ENCODE measurements at regions not wholly inside any gene's neighbourhood (a gene's known extent, or its start where the extent isn't known, plus 50 kb on each side); places are given as distances from the start of the nearest gene placed in this dataset.

DNA sequence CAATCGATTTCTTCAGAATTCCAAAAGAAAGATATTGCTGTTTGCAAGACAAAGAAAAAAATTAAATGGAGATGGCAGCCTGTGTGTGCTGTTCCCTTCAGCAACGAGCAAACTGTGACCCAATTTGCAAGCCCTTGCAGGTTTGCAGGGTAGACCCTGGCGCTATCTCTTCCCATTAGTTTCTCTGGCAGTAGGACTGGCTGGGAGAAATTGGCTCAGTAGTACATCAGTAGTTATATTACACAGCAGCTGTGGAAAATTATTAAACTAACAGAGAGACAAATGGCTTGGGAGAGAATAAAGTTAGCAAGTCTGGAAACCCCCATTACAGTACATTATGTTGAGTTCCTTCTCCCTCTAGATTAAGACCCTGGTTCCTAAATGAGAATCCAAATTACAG is 116.4 kb upstream of the ITGB1 start:
- no peaks in the 10 kb centered on the region for H3K36me3 ChIP-seq
- H3K4me2 ChIP-seq: no peak overlapping the region
- no peaks in the 10 kb centered on the region for H4K20me1 ChIP-seq
- no peak overlapping the region for H3K9ac ChIP-seq
- H3K4me1 ChIP-seq: no peaks in the 10 kb centered on the region
- no peak overlapping the region for H3K4me3 ChIP-seq
- no peaks in the 10 kb centered on the region for H3K27me3 ChIP-seq
- no peak overlapping the region for H3K27ac ChIP-seq
- no peak for TF ChIP-seq Cebpa-rat (IDR thresholded peaks at IDR 0.05)
- no peaks in the 10 kb centered on the region for H3K9me3 ChIP-seq

DNA sequence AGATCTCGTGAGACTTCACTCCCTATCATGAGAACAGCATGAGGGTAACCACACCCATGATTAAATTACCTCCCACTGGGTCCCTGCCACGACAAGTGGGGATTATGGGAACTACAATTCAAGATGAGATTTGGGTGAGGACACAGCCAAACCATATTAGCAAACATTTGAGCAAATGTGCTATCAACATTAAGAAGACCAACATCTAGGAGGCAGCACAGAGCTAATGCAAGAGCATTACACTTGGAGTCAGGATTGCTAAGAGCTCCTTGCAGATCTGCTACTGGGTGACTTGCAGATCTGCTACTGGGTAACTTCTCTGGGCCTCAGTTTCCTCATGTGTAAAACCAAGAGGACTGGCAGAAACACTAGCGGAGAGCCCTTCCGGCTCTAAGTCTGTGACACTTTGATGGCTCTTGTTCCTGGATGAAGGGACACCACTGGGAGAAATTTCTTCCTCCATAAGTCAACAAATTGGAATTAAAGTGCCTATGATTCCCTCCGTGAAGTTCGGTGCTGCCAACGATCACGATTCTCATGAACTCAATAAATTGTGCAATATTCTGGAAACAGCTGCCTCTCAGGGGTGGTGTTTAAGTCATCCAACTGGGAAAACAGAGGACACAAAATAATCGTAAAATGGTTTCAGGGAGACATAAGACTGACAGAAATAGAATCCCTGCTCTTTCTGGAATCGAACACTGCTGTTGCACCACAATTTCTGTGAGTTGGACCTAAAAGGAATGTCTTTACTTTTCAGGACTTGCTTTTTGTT is 115.8 kb upstream of the ITGB1 start:
- Histone ChIP-seq H4K20me1 (no peaks in the 10 kb centered on the region), H3K27me3 (no peaks in the 10 kb centered on the region), H3K4me3 (no peak overlapping the region), H3K4me1 (no peaks in the 10 kb centered on the region), H3K4me2 (no peak overlapping the region), H3K9me3 (no peaks in the 10 kb centered on the region), H3K27ac (no peak overlapping the region), H3K9ac (no peak overlapping the region), H3K36me3 (no peaks in the 10 kb centered on the region)
- TF ChIP-seq Cebpa-rat (IDR thresholded peaks at IDR 0.05): 0 out of 2 replicates have a peak, but pooled peaks have one; percentile 26

DNA sequence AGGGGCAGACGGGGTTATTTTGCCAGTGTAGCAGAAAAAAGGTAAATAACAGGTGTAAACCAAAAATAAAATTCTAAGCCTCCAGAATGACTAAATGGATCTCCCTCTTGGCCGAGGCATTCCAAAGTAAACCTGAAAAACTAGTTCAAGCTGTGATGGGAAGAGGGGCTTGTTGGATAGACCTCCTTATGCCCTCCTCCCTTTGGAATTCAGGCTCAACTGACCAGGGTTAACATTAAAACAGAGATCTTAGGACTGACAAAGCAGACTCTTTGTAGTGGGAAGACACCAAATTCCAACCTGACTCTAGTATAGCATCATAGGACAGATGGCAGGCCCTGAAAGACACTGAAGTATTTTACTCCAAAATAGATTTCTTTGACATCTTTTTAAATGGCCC is 113.8 kb upstream of the ITGB1 start:
- no peak overlapping the region for H3K4me3 ChIP-seq
- H3K27ac ChIP-seq: no peak overlapping the region
- no peaks in the 10 kb centered on the region for H4K20me1 ChIP-seq
- H3K4me2 ChIP-seq: no peak overlapping the region
- no peaks in the 10 kb centered on the region for H3K27me3 ChIP-seq
- no peak for TF ChIP-seq Cebpa-rat (IDR thresholded peaks at IDR 0.05)
- no peaks in the 10 kb centered on the region for H3K9me3 ChIP-seq
- no peaks in the 10 kb centered on the region for H3K36me3 ChIP-seq
- H3K9ac ChIP-seq: no peak overlapping the region
- H3K4me1 ChIP-seq: no peaks in the 10 kb centered on the region

DNA sequence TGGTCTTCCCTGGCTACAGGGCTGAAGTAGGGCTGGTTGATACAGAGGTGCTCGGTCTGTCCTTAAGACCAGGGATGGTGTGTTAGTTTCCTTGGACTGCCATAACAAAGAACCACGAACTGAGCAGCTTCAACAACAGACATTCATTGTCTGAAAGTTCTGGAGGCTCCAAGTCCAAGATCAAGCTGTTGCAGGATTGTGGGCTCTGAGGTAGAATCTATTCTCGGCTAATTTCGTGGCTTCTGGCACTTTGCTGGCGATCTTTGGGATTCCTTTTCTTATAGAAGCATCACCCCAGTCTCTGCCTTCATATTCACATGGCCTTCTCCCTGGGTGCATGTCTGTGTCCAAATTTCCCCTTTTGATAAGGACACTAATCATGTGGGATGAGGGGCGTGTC is 112.1 kb upstream of the ITGB1 start:
- H3K36me3 ChIP-seq: no peaks in the 10 kb centered on the region

DNA sequence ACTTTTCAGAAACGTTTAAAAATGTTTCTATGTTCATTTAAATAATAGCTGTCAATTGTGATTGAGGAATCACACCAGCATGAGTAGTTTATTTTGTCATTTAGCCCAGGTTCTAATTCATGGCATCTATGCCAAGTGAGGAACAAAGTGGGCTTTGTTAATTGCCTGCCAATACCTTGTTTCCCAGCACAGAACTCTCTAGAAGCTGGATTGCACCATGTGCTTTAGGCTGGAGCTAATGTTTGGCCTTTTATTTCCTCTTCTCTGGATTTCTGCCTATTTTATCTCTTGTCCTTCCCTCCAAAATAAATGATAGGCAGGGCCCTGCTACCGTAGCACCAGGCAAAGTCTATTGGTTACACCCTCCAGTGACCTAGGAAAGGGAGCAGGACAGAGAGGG is 109.9 kb upstream of the ITGB1 start:
- no peak for TF ChIP-seq Cebpa-rat (IDR thresholded peaks at IDR 0.05)
- Histone ChIP-seq H3K27me3 (no peaks in the 10 kb centered on the region), H3K9ac (no peak overlapping the region), H3K4me3 (no peak overlapping the region), H3K36me3 (no peaks in the 10 kb centered on the region), H3K27ac (no peak overlapping the region), H4K20me1 (no peaks in the 10 kb centered on the region), H3K9me3 (no peaks in the 10 kb centered on the region), H3K4me2 (no peak overlapping the region), H3K4me1 (no peaks in the 10 kb centered on the region)

More for the DNA sequence above, 112.1 kb upstream of the ITGB1 start:
- no peaks in the 10 kb centered on the region for H3K27me3 ChIP-seq
- no peak overlapping the region for H3K9ac ChIP-seq
- H3K4me1 ChIP-seq: no peaks in the 10 kb centered on the region
- no peaks in the 10 kb centered on the region for H4K20me1 ChIP-seq
- no peak overlapping the region for H3K4me2 ChIP-seq
- H3K9me3 ChIP-seq: no peaks in the 10 kb centered on the region
- H3K27ac ChIP-seq: no peak overlapping the region
- no peak overlapping the region for H3K4me3 ChIP-seq
- no peak for TF ChIP-seq Cebpa-rat (IDR thresholded peaks at IDR 0.05)

DNA sequence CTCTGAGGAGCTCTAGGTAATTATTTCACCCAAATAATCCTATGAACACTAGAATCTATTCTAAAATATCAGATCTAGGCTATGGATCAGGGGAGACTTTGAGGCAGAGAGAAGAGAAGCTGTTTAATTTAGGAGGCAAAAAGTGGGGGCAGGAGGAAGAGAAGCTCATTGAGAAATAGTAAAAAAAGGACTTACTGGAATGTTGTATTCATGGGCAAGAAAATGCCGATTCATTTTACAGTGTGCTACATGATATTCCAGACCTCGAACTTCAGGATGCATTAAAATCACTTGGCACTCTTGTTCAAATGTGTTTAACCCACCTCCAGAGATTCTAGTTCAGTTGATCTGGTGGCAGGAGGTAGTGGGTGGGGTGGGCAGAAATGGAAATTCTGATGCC is 109.5 kb upstream of the ITGB1 start:
- H3K27me3 ChIP-seq: no peaks in the 10 kb centered on the region
- no peak overlapping the region for H3K4me3 ChIP-seq
- no peaks in the 10 kb centered on the region for H3K36me3 ChIP-seq
- H3K9ac ChIP-seq: no peak overlapping the region
- no peaks in the 10 kb centered on the region for H4K20me1 ChIP-seq
- H3K4me1 ChIP-seq: no peaks in the 10 kb centered on the region
- TF ChIP-seq Cebpa-rat (IDR thresholded peaks at IDR 0.05): no peak
- H3K4me2 ChIP-seq: no peak overlapping the region
- H3K27ac ChIP-seq: no peak overlapping the region
- H3K9me3 ChIP-seq: no peaks in the 10 kb centered on the region

DNA sequence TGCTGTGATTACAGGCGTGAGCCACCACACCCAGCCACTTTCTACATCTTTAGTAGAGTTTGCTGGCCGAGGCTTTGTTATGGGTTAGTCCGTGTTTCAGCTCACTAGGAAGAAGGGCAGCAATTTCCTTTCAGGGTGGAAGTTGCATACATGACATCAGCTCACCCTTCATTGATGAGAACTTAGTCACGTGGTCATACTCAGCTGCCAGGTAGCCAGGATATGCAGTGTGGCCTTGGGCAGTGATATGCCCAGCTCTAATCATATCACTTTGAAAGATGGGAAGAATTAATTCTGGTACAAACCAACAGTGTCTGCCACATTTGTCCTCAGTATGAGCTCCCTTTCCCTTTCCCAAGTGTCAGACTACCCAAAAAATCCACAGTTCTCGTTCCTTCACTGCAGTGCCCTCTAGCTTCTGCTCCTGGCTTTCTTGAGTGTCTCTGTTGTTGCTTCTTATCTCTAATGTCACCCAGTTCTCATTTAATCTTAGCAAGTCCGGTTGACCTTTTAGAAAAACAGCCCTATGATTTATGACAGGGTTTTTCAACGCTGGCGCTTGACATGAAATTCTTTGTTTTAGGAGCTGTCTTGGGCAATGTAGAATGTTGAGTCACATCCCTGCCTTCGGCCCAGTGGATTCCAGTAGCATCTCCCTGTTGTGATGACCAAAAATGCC is 108.7 kb upstream of the ITGB1 start:
- Histone ChIP-seq H3K9me3 (no peaks in the 10 kb centered on the region), H3K4me2 (no peak overlapping the region), H3K4me1 (no peaks in the 10 kb centered on the region), H3K27me3 (no peaks in the 10 kb centered on the region), H4K20me1 (no peaks in the 10 kb centered on the region), H3K36me3 (no peaks in the 10 kb centered on the region), H3K9ac (no peak overlapping the region), H3K27ac (no peak overlapping the region), H3K4me3 (no peak overlapping the region)
- no peak for TF ChIP-seq Cebpa-rat (IDR thresholded peaks at IDR 0.05)

DNA sequence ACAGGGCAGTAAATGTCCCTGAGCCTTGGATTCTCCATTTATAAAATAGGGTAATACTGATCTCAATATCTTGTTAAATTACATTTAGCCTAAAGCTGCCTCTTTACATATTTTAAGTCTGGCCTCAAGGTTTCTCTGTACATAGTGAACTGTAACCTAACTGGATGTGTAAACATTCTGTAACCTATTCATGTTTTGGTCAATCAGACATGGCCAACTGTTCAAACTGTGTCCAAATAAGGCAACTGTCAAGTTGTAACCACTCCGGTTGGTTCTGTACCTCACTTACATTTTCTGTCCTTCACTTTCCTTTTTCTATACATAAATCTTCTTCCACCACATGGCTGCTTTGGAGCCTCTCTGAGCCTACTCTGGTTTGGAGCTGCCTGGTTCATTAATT is 107.1 kb upstream of the ITGB1 start:
- Histone ChIP-seq H4K20me1 (no peaks in the 10 kb centered on the region), H3K4me2 (no peak overlapping the region), H3K36me3 (no peaks in the 10 kb centered on the region), H3K27ac (no peak overlapping the region), H3K9ac (no peak overlapping the region), H3K4me1 (no peaks in the 10 kb centered on the region), H3K9me3 (no peaks in the 10 kb centered on the region), H3K27me3 (no peaks in the 10 kb centered on the region), H3K4me3 (no peak overlapping the region)
- no peak for TF ChIP-seq Cebpa-rat (IDR thresholded peaks at IDR 0.05)

DNA sequence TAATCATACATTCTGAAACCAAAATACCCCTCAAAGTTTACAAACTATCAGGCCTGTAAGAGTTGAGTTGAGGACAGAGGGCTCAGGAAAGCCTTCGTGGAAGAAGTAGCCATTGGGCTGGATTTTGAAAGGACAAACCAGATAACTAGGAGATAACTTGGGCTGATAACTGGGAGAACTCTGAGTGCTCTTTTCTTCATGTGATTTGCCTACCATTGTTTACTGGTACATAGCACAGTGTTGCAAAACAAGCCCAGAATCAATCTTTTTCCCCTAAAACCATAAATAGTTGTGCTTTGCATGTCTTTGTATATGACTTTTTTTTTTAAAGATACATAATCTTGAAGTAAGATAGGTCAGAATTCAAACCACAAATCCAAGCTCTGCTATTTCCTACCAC is 106.7 kb upstream of the ITGB1 start:
- H3K4me2 ChIP-seq: no peak overlapping the region
- H3K27ac ChIP-seq: no peak overlapping the region

DNA sequence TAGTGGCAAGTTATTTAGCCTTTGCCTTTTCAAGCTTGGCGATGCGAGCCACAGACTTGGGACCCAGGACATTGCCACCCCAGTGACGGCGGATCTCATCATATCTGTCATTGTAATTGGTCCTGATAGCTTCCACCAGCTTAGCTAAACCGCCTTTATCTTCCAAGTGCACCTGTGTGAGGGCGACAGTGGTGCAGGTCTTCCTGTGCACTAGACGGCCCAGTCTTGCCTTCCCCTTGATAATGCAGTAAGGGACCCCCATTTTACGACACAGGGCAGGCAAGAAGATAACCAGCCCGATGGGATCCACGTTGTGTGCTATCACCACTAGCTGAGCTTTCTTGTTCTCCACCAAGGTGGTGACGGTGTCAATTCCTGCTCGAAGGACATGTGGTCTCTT is 99.6 kb upstream of the ITGB1 start:
- Histone ChIP-seq H4K20me1 (no peaks in the 10 kb centered on the region), H3K27ac (no peak overlapping the region), H3K36me3 (no peaks in the 10 kb centered on the region), H3K9ac (no peak overlapping the region), H3K4me2 (no peak overlapping the region), H3K9me3 (no peaks in the 10 kb centered on the region), H3K4me3 (no peak overlapping the region), H3K4me1 (no peaks in the 10 kb centered on the region), H3K27me3 (no peaks in the 10 kb centered on the region)
- no peak for TF ChIP-seq Cebpa-rat (IDR thresholded peaks at IDR 0.05)

More for the DNA sequence above, 106.7 kb upstream of the ITGB1 start:
- Histone ChIP-seq H3K9me3 (no peaks in the 10 kb centered on the region), H4K20me1 (no peaks in the 10 kb centered on the region), H3K9ac (no peak overlapping the region), H3K27me3 (no peaks in the 10 kb centered on the region), H3K4me3 (no peak overlapping the region), H3K4me1 (no peaks in the 10 kb centered on the region), H3K36me3 (no peaks in the 10 kb centered on the region)
- TF ChIP-seq Cebpa-rat (IDR thresholded peaks at IDR 0.05): no peak
